ENCODE measurements at regions not wholly inside any gene's neighbourhood (a gene's known extent, or its start where the extent isn't known, plus 50 kb on each side); places are given as distances from the start of the nearest gene placed in this dataset.

DNA sequence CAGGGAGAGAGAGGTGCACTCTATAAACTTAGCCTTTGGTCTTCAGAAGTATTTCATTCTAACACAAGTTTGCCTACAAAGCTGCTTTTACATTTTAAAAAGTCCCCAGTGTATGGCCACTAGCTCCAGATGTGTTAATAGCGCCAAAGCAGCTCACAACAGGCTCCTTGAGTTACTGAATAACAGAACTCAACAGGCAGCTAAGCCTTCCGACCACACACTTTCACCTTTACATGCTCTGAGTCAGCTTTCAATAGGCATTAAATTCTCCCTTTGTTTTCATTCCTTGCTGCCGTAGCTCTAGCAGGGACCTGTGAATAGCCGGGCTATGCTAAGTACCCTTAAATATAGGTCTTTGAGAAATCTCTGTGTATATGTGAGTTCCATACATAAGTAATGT lies 262.8 kb upstream of the PARD3B start:
- ATAC-seq, result peak; percentile 97
- Mint-ChIP-seq H3K27ac (peak overlapping the region; percentile 66), H3K4me3 (no peak overlapping the region; the same call in 2 of the 3 replicates)

More for the DNA sequence above, 262.8 kb upstream of the PARD3B start:
- no peaks in the 10 kb centered on the region for H4K20me1 ChIP-seq (replicated peaks; ENCODE audit: insufficient read depth)
- TF ChIP-seq POLR2AphosphoS5 (IDR thresholded peaks at IDR 0.05; ENCODE audit: low read depth) (no peak), STAT1 (IDR thresholded peaks at IDR 0.05; ENCODE audit: unreplicated experiment) (no peak), CREB1 (CRISPR knock-in tag; IDR thresholded peaks at IDR 0.05; ENCODE audit: low read depth) (no peak), JUNB (IDR thresholded peaks at IDR 0.05; ENCODE audit: unreplicated experiment) (no peak), EZH2phosphoT487 (IDR thresholded peaks at IDR 0.05; ENCODE audit: unreplicated experiment) (no peak), CTCF (conservative IDR thresholded peaks at IDR 0.05; ENCODE audit: low read depth in 2 of 2) (no peak), ZNF462 (CRISPR knock-in tag; IDR thresholded peaks at IDR 0.05) (peak; percentile 91), ZNF114 (CRISPR knock-in tag; IDR thresholded peaks at IDR 0.05) (no peak), ZNF331 (CRISPR knock-in tag; IDR thresholded peaks at IDR 0.05; ENCODE audit: low read depth) (no peak), EZH2 (IDR thresholded peaks at IDR 0.05; ENCODE audit: low read depth, unreplicated experiment) (no peak), NANOG (IDR thresholded peaks at IDR 0.05; ENCODE audit: borderline replicate concordance) (0 out of 2 replicates have a peak, but pooled peaks have one; percentile 31)
- TF ChIP-seq, protein P1, sequence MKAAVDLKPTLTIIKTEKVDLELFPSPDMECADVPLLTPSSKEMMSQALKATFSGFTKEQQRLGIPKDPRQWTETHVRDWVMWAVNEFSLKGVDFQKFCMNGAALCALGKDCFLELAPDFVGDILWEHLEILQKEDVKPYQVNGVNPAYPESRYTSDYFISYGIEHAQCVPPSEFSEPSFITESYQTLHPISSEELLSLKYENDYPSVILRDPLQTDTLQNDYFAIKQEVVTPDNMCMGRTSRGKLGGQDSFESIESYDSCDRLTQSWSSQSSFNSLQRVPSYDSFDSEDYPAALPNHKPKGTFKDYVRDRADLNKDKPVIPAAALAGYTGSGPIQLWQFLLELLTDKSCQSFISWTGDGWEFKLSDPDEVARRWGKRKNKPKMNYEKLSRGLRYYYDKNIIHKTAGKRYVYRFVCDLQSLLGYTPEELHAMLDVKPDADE (IDR thresholded peaks at IDR 0.05), result no peak
- H3K4me1 Mint-ChIP-seq, result peaks cover 37% of the 10 kb centered on the region
- H3K36me3 Mint-ChIP-seq (ENCODE audit: low read depth), result no peaks in the 10 kb centered on the region
- H3K4me1 ChIP-seq (ENCODE audit: insufficient read depth), result peaks cover 23% of the 10 kb centered on the region
- H3K4me3 ChIP-seq, result no peak overlapping the region; the same call in 1 of the 2 replicates
- peak overlapping the region; percentile 53 for H3K4me2 ChIP-seq
- peak; percentile 76 for DNase-seq (ENCODE audit: low spot score)
- no peaks in the 10 kb centered on the region for H3K36me3 ChIP-seq (ENCODE audit: insufficient read depth)
- peaks cover 6% of the 10 kb centered on the region; the same call in 1 of the 2 replicates for H3F3A ChIP-seq (replicated peaks; ENCODE audit: low read depth)
- H3K9me2 ChIP-seq (ENCODE audit: insufficient read depth), result peaks cover 21% of the 10 kb centered on the region
- peaks cover 3% of the 10 kb centered on the region; the same call in 1 of the 3 replicates for H3K9me3 Mint-ChIP-seq
- H3K27me3 ChIP-seq (ENCODE audit: insufficient read depth), result no peaks in the 10 kb centered on the region
- no peaks in the 10 kb centered on the region for H3K79me2 ChIP-seq (replicated peaks; ENCODE audit: insufficient read depth)
- peaks cover 9% of the 10 kb centered on the region for H3K27me3 Mint-ChIP-seq (ENCODE audit: insufficient read depth, low read depth, poor library complexity)
- no peak overlapping the region for H2AFZ ChIP-seq
- peak overlapping the region; percentile 75; the same call in 1 of the 2 replicates for H3K27ac ChIP-seq (ENCODE audit: low read depth)

All from GM23338 (cell line).